CD4-positive, alpha-beta T cell treated with Interleukin-1 beta for 1 hour (primary cell): ENCODE measurements at regions not wholly inside any gene's neighbourhood (a gene's known extent, or its start where the extent isn't known, plus 50 kb on each side); places are given as distances from the start of the nearest gene placed in this dataset.

Source experiments
- DNase-seq, 2 donors: peaks; one replicate each; pipeline ENCODE4 v3.0.0-alpha.2; 2020 to 2022

GRCh38 chr2:204187229-204188083, 250.9 kb downstream of the ICOS start:
- DNase-seq: no peak

- DNase-seq: no peak
Measured at GRCh38 chr2:204191574-204191973, 255.0 kb downstream of the ICOS start.

- no peak for DNase-seq
Measured at GRCh38 chr2:204195498-204195897, 258.9 kb downstream of the ICOS start.

GRCh38 chr2:204197336-204198005, 260.9 kb downstream of the ICOS start:
- DNase-seq: no peak

GRCh38 chr2:204199357-204199756, 262.8 kb downstream of the ICOS start:
- DNase-seq: no peak

- DNase-seq: no peak
Measured at GRCh38 chr2:204201507-204201906, 264.9 kb downstream of the ICOS start.

- DNase-seq: no peak
Measured at GRCh38 chr2:204202253-204202652, 265.7 kb downstream of the ICOS start.

GRCh38 chr2:204203704-204204103, 267.1 kb downstream of the ICOS start:
- no peak for DNase-seq

GRCh38 chr2:204205082-204205481, 268.5 kb downstream of the ICOS start:
- DNase-seq: no peak

GRCh38 chr2:204205538-204205937, 269.0 kb downstream of the ICOS start:
- DNase-seq: no peak

- no peak for DNase-seq
Measured at GRCh38 chr2:204207866-204208265, 271.3 kb downstream of the ICOS start.

GRCh38 chr2:204213588-204213987, 277.0 kb downstream of the ICOS start:
- no peak for DNase-seq

GRCh38 chr2:204218040-204218439, 281.5 kb downstream of the ICOS start:
- DNase-seq: no peak

GRCh38 chr2:204219196-204219595, 282.6 kb downstream of the ICOS start:
- no peak for DNase-seq

GRCh38 chr2:204220896-204221295, 284.3 kb downstream of the ICOS start:
- no peak for DNase-seq

- DNase-seq: no peak
Measured at GRCh38 chr2:204223046-204223445, 286.5 kb downstream of the ICOS start.

- no peak for DNase-seq
Measured at GRCh38 chr2:204223544-204223943, 287.0 kb downstream of the ICOS start.

GRCh38 chr2:204225671-204226073, 289.1 kb downstream of the ICOS start:
- DNase-seq: no peak

GRCh38 chr2:204226305-204226880, 289.8 kb downstream of the ICOS start:
- no peak for DNase-seq

GRCh38 chr2:204228169-204228886, 291.8 kb downstream of the ICOS start:
- DNase-seq: no peak

GRCh38 chr2:204234248-204234647, 297.7 kb downstream of the ICOS start:
- DNase-seq: no peak

- DNase-seq: no peak
Measured at GRCh38 chr2:204234879-204235278, 298.3 kb downstream of the ICOS start.

- no peak for DNase-seq
Measured at GRCh38 chr2:204237416-204237815, 300.9 kb downstream of the ICOS start.
